Medulla oblongata (tissue), 1 donor: ENCODE measurements at regions not wholly inside any gene's neighbourhood (a gene's known extent, or its start where the extent isn't known, plus 50 kb on each side); places are given as distances from the start of the nearest gene placed in this dataset.
"Not testable (repeated sequence)": the region's sequence is repeated elsewhere in the genome, so short reads cannot be mapped to it uniquely, and the experiment has no call there.

Experiments
- DNase-seq: peaks from one replicate; pipeline ENCODE4 v3.0.0-alpha.2; 2015; ENCODE audit errors: extremely low spot score

DNA sequence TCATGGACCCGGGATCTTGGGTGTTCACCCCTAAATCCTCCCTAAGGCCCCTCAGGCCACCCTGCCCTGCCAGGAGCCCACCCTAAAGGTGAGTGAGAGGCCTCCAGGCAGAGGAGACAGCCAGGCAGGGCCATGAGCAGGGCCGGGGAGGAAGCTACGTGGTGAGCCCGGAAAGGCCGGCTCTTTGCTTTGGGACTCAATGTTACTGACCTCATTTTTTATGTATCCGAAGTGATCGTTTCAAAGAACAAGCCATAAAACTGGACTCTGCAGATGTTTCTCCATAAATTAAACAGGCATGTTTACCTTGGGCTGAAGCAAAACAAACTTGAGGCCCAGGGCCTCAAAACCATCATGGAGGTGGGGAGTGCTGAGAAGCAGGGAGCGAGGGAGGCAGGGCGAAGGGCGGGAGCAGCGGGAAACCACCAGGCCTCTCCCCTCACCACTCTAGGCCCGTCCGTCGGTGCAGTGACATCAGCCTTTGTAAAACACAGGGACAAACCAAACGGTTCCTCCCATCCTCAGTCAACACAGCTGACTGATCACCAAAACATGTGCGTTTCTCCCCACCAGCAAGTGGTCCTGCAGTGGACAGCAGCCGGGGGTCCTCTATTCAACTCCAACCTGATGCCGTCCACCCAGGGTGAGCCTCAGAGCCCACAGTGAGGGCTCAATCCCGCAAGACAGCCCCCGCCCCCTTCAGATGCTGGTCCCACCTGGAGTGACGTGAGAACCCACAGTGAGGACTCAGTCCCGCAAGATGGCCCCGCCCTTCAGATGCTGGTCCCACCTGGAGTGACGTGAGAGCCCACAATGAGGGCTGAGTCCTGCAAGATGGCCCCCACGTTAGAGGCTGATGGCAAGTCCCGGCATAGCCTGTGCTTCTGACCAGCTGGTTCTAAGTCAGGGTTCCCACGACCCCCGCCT lies 102.9 kb upstream of the LRPAP1 start:
- no peak for DNase-seq

DNA sequence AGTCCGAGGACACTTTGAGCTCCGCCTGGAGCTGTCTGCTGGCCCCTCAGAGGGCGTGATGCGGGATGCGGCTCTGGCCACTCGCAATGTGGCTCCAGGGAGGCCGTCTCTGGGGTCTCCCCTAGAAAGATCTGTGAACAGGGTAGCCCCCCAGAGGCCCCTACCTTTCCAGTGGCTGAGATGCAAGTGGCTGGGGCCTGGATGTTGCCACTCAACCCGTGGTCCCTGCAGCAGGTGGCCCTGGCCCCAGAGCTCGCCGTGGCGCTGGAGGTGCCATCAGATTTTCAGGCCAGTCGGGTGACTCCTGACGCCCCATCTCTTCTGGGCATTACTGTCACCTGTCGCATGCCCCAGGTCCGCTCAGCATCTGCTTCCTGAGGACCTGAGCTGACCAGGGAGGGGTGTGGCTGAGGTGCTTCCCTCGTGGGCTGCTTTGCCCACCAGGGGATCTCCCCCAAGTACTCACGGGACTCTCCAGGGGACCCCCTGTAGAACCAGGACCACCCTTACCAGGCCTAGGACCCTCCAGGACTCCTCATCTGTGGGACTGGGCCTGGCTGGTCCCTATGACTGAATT lies 102.1 kb upstream of the LRPAP1 start:
- DNase-seq = no peak

DNA sequence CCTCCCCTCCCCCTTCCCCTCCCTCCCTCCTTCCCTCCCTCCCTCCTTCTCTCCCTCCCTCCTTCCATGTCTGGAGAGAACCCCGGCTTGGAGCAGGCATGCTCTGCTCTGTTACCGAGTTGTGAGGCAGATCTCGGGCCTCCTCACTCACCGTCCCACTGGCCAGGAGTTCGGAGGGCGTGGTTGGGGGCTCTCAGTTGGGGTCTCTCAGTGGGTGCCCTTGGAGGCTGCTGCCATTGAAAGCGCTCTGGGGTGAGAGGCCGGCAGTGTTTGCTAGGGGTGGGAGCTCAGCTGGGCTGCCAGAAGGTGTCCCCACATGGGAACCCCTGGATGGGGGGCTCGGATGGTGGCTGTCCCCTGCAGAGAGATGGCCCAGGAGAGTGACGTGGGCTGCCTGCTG lies 101.1 kb upstream of the LRPAP1 start:
- DNase-seq = not testable (repeated sequence)

DNA sequence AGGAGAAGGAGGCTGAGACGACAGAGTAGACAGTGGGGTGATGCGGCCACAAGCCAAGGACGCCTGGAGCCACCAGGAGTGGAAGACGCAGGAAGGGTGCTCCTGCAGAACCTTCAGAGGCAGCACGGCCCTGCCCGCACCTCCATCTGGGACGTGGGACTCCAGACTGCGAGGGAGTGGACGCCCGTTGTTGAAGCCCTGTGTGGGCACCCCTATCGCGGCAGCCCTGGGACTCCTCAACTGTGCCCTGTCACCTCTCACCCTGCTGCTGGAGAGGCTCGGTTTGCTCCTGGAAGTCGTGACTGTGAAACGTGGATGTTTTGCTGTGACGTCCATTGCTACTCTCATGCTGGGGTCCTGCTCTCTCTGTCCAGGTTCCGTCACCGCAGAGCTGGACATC lies 100.6 kb upstream of the LRPAP1 start:
- DNase-seq = not testable (repeated sequence)

DNA sequence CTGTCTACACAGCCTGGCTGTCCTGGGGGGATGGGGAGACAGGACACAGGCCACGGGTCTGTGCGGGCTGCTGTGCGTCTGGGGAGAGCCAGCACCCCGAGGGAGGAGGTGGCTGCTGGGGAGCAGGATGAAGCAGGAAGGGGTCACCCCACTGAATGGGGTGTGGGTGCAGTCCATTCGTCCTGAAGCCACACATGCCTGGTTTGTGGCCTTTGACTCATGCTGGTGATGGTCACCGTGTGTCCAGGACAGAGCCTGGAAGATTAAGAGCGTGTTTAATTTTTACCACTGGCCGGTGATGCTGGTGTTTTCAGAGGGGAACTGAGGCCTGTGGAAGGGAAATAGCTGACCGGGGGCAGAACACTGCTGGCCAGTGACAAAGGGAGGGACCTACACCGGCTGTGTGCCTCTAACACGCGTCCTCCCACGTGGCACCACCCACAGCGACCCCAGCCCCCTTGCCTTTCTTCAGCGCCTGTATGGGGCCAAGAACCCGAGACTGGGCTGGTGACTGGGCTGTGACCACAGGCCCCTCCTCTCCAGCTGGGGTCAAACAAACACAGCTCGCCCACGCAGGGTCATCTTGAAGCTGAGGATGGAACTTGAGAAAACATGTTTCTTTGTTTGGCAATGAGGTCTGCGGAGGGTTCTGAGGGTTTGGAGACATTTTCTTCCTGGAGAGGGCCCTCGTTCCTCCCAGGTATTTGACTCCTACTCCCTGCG lies 99.5 kb upstream of the LRPAP1 start:
- not testable (repeated sequence) for DNase-seq

DNA sequence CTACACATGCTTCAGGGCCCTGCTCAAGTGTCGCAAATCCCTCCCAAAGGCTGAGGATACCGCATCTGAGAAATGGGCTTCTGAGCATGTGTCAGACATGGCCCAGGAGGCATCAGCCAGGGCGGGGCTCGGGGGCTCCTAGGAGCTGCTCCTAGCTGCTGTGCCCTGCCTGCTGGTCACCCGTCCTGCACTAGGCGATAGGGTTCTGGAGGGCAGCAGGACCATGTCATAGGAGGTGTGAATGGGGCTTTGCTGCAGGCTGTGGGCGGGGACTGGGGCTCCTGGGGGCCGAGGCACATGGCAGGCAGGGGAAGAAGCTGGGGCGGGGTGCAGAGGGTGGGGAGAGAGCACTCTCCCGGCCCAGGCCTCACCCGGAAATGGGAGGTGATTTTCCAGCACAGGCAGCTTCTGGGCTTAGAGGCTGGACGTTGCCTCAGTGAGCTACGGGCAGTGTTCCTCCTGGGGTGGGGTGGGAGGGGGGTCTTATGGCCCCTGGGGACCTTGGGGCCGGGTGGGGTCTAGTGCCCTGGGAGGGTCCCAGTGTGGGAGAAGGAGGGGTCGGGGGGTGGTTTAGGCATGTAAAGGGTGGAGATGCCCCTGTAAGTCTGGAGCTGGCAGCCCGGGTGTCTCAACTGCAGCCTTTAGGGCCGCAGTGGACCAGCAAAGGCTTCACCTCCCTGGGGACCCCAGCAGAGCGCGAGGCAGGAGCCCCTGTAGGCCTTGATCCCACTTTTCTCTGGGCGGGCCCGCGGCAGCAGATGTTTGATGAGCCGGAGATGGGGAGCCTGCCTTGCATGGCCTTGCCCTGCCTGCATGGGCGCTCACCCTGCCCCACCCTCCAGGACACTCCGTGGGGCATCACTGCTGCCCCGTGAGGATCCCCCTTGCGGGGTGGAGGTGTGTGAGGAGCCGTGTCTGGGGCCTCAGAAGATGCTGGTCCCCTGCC lies 98.6 kb upstream of the LRPAP1 start:
- no peak for DNase-seq

DNA sequence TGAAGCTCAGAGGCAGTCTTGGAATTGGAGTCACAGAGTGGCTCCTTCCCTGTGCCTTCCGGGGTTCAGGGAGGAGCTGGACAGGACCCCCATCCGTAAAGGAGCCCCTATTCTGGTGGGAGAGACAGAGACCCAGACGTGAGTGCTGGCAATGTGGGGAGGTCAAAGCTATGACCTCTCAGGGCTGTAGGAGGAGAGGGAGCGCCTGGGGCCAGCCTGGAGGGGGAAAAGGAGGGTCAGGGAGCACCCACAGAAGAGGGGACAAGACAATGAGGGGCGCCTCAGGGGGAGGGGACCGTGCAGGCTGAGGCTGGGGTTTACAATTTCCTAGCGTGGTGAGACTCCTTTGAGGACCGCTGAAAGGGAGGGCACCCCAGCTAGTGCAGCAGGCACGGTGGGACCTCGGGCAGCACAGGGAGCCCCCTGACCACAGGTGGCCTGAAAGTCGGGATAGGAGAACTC lies 97.9 kb upstream of the LRPAP1 start:
- no peak for DNase-seq

DNA sequence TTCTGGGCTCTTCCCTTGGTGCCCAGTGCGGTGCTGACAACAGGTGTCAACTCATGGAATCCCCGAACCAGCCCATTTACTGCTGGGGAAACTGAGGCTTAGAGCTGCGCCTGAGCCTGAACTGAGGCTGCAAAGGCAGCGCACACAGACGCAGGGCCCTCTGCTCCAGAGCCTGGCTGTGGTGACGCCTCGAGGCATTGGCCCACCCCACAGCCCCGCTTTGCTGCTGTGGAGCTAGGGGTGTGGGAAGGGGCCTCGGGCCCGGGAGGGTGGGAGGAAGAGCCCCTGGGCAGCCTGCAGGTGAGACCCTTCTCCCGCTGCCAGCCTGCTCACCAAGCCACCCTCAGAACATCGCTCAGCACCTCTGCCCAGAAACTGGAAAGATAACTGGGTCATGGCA lies 97.4 kb upstream of the LRPAP1 start:
- no peak for DNase-seq

DNA sequence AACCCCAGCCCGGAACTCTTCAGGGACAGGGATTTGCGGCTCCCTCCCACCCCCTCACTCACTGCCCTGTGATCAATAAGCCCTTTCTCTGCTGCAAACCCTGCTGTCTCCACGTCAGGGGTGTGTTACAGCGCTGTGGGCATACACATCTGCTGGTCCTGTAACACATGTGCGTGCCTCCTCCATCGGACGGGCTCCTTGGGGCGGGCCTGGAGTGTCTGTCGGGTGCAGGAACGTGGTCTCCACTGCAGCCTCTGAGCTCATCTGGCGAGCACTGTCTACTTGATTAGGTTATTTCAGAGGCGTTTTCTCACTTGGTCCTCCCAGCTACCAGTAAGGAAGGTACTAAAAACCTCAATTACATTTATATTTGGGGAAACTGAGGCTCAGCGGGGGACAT lies 97.0 kb upstream of the LRPAP1 start:
- not testable (repeated sequence) for DNase-seq

DNA sequence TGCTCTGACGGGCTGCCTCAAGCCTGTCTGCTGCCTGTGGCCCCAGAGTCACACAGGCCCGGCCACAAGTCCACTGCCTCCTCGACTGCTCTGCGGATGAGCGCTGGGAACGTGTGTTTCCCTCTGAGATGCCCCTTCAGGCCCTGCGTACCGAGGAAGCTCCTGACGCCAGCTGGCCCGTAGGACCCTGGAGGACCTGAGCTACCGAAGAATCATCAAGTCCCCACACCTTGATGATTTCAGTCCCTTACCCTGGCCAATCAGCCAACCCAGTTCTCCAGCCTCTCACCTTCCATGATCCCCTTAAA lies 96.6 kb upstream of the LRPAP1 start:
- DNase-seq = no peak

DNA sequence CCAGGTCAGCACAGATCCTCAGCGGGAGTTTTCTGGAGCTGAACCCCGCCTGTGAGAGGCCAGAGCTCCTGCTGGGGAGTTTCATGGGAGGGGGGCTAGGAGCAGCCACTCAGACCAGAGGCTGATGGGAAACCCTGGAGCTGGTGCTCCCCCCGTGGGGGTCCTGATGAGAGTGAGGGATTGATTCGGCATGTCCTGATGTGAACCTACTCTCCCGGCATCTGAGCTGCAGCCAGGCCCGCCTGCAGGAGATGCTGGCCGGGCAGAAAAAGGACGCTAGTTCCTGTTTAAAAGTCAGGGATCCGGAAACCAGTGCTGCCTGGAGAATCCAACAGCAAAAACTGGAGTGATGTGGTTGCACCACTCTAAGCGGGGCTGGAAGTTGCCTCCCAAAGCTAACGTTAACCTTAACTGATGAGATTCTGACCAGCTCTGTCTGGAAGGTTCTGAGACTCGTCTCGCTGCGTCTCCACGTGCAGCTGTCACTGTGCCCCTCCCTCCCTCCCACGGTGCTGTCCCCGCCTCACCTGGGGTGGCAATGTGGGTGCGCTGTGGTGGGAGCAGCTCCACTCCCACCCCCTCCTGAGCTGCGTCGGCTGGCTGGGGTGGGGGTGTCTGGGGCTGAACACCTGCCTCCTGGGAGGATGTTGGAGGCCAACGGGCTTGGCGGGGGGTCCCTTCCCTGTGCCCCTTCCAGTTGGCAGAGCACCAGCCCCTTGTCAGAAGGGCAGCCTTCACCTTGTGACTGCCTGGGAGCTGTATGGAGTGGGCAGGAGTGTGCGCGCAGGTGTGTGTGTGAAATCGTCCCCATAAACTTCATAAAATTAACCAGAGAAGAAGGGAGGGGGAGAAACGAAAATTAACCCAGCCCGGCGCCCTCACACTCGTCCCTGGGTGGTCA lies 96.0 kb upstream of the LRPAP1 start:
- DNase-seq = not testable (repeated sequence)

DNA sequence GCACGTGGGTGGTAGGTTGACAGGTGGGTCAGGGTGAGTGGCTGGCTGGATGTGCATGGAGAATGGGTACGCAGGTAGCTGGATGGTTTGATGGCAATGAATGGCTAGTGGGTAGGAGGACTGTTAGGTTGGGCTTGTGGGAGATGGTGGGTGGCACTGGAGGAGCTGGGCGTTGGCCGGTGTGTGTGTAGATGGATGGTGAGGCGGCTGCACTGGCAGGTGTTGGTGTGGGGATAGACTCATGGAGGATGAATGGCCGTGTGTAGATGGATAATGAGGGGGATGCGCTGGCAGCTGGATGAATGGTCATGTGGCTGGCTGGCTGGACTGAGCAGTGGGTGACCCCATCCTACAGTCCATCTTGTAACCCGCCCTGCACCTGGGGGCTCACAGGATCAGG lies 95.2 kb upstream of the LRPAP1 start:
- DNase-seq = not testable (repeated sequence)

DNA sequence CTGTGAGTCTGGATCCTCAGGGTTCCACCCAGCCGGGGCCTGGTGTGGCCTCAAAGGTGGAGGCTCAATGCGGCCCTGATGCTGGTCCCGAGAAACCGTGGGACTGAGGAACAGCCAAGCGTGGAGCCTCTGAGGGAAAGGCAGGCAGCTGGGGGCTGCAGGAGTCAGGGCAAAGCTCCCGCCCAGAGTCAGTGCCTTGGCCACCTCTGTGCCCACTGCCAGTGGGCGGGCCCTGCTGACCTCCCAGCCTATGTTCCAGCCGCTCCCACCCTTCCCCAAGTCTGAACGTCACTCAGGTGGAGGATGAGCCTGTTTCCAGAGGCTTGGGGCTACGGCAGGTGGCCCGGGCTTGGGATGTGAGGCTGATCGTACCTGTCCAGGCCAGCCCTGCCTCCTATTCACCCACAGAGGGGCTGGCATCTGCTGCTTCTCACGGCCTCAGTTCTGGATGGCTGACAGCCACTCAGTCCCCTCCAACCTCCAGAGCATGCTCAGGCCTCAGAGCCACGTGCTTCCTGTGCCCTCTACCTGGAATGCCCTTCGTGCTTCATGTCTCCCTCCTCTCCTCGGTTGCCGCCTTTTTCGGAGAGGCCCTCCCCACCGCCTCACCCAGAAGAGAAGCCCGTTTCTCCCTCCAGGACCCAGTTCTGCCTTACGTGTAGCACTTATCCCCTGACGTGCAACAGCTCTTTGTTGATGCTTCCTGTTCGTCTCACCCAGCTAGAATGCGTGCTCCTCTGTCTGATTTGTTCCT lies 94.1 kb upstream of the LRPAP1 start:
- not testable (repeated sequence) for DNase-seq

DNA sequence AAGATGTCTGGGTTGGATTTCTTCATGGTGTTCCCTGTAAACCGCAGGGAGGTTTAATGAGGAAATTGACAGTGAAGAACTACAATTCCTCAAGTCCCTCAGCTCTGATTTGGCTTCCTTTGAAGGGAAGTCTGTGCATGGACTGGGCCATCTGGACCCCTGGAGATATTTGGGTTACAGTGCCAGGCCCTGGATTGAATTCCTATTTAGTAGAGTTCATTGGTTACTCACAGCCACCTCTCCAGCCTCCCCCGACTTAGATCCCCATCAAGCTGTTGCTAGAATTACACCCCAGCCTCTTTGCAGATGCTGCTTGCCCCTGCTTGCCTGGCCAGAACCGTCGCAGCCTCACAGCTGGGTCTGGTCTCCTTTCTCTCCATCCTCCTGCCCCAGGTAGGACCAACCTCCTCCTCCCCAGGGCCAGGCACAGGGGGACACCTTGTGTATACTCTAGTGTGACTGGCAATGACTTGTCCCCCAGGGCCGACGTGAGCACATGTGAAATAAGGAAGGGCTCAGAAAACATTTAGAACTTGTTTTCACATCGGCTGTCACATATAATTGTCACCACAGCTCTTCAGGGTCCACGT lies 93.2 kb upstream of the LRPAP1 start:
- not testable (repeated sequence) for DNase-seq

DNA sequence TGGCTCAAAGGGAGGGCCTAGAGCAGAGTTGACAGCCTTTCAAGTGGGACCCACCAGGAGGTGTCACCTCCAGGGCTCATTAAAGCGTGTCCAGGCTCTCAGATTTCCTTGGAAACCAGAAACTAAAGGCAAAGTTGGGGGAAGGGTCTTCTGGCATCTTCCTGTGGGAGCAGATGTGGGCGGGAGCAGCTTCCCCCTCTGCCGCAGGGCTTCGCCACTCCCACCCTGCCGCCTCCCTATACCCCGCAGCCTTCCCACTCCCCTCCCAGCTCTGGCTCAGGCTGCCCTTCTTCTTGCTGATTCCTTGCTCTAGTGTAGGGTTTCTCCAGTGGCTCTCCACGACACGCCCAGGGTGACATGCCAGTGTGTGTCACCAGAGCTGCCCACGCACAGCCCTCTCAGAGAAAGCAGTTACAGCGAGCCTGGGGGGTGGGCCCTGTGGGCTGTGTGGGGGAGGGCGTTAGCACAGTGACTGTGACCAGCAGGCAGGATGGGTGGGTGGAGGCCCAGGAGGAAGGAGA lies 91.6 kb upstream of the LRPAP1 start:
- not testable (repeated sequence) for DNase-seq

DNA sequence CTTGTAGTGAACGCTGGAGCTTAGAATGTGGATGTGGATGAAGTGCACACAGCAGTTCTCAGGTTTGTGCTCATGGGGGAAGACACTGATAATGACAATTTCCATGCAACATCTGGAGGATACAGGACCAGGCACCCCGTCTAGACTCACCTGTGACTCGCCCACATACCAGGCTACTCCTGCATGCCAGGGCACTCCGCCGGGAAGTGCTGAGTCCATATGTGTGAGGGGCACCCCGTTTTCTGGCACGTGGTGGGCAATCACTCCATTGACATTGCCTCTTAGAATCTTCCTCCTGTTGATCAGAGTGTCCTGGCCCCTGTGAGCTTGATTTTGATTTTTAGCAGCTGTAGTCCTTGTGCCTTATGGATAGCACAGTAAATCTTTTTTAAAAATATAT lies 90.9 kb upstream of the LRPAP1 start:
- no peak for DNase-seq

DNA sequence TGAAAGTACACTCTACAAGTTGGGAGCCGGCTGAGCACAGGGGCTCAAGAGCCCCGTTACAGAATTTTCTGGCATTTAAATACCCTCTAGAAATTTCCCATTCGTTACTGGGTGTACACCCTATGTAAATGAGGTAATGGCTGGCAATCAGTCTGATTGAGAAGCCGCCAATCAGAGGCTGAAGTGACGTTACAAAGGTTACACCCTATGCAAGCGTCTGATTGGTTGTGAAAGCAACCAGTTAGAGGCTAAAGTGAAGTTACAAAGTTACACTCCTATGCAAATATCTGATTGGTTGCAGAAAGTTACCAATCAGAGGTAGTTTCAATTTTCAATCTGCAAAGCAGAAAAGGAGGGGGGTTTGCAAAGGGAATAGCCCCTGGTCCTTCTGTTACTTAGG lies 88.1 kb upstream of the LRPAP1 start:
- not testable (repeated sequence) for DNase-seq

DNA sequence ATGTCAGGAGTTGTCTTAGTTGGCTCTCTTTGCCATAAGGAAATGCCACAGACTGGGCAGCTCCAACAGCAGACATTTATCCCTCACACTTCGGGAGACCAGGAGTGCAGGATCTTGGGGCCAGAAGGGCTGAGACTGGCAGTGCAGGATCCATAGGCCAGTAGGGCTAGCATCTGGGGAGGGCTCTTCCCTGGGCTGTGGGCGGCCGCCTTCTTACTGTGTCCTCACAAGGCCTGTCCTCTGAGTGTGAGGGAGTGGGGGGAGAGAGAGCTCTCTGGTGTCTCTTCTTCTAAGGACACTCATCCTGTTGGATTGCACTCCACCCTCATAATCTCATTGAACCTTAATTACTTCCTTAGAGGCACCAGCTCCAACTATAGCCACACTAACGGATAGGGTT lies 87.5 kb upstream of the LRPAP1 start:
- not testable (repeated sequence) for DNase-seq

DNA sequence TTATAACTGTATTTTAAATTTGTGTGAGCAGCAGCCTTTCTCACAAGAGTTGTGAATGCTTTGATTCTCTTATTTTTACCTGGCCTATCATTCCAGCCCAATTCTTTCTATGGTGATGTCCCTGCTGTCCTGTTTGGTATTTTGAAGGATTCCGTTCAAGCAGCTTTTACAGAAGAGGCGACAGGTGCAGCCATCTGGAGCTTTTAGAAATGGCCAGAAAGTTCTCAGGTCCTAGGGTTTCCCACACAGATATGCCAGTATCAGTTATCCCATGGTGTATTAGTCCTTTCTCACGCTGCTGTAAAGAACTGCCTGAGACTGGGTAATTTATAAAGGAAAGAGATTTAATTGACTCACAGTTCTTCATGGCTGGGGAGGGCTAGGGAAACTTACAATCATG lies 86.1 kb upstream of the LRPAP1 start:
- not testable (repeated sequence) for DNase-seq
